ENCODE measurements at regions not wholly inside any gene's neighbourhood (a gene's known extent, or its start where the extent isn't known, plus 50 kb on each side); places are given as distances from the start of the nearest gene placed in this dataset.
"Not testable (repeated sequence)": the region's sequence is repeated elsewhere in the genome, so short reads cannot be mapped to it uniquely, and the experiment has no call there.

DNA sequence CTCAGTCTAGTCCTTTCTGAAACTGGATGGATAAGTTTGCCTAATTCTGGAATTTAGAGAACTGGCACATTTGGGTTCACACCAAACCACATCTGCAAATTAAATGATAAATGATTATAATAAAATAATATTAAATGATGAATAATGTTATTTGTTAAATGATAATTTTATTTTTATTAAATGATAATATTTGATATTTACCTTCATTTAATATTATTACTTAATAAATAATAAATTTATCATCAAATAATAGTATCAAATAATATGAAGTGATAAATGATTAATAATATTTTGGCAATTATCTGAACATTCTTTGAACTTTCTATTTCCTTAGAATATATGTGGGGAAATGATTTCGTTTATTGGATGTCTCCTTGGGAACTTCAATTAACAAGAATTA lies 1604.2 kb downstream of the STIM2 start:
- no peaks in the 10 kb centered on the region; the same call in 1 of the 2 replicates for H3K36me3 ChIP-seq (ENCODE audit: control insufficient read depth, insufficient read depth, low read length)
- no peaks in the 10 kb centered on the region for H3K4me1 ChIP-seq (ENCODE audit: control insufficient read depth, insufficient read depth, low read length)
- H3K27me3 ChIP-seq (ENCODE audit: control insufficient read depth, insufficient read depth, low read length) = no peaks in the 10 kb centered on the region
- no peak overlapping the region for H3K4me3 ChIP-seq (ENCODE audit: low read length)
- H3K27ac ChIP-seq (ENCODE audit: low read length) = no peak overlapping the region
- no CpG with 5 or more reads among the region's 1 CpG for WGBS (ENCODE audit: insufficient coverage, insufficient read length)
- no peak for DNase-seq (ENCODE audit: low read depth, low spot score)
- no peaks in the 10 kb centered on the region for H3K9me3 ChIP-seq (ENCODE audit: control insufficient read depth, insufficient read depth, low read length)

DNA sequence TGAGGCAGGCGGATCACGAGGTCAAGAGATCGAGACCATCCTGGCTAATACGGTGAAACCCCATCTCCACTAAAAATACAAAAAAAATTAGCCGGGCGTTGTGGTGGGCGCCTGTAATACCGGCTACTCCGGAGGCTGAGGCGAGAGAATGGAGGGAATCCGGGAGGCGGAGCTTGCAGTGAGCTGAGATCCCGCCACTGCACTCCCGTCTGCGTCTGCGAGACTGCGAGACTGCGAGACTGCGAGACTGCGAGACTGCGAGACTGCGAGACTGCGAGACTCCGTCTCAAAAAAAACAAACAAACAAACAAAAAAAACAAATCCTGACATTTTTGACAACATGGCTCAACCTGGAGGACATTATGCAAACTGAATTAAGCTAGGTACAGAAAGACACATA lies 1606.2 kb downstream of the STIM2 start:
- not testable (repeated sequence) for H3K9me3 ChIP-seq (ENCODE audit: control insufficient read depth, insufficient read depth, low read length); H3K4me1 ChIP-seq (ENCODE audit: control insufficient read depth, insufficient read depth, low read length); H3K27me3 ChIP-seq (ENCODE audit: control insufficient read depth, insufficient read depth, low read length); H3K4me3 ChIP-seq (ENCODE audit: low read length); DNase-seq (ENCODE audit: low read depth, low spot score); H3K36me3 ChIP-seq (ENCODE audit: control insufficient read depth, insufficient read depth, low read length); H3K27ac ChIP-seq (ENCODE audit: low read length)
- no CpG with 5 or more reads among the region's 24 CpGs for WGBS (ENCODE audit: insufficient coverage, insufficient read length)

DNA sequence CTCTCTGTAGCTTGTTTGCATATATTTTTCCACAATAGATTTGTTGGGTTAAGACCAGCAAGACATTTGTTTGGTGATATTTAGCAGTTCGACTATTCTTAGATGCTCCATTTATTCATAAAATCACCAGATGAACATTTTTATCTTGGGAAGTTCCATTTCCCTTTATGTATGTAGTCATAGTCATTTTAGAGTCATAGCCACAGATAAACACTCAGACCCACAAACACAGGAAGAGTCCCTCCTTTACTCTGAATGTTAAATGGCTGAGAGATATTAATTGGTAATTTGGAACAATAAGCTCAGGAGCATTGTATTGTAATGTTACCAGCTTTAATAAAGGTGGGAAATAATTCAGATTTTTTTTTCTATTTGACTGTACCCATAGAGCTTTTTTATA lies 1608.7 kb downstream of the STIM2 start:
- Histone ChIP-seq H3K27ac (ENCODE audit: low read length) (no peak overlapping the region), H3K36me3 (ENCODE audit: control insufficient read depth, insufficient read depth, low read length) (no peaks in the 10 kb centered on the region), H3K4me1 (ENCODE audit: control insufficient read depth, insufficient read depth, low read length) (no peaks in the 10 kb centered on the region), H3K4me3 (ENCODE audit: low read length) (no peak overlapping the region), H3K9me3 (ENCODE audit: control insufficient read depth, insufficient read depth, low read length) (no peaks in the 10 kb centered on the region), H3K27me3 (ENCODE audit: control insufficient read depth, insufficient read depth, low read length) (no peaks in the 10 kb centered on the region)
- WGBS (ENCODE audit: insufficient coverage, insufficient read length) = no CpG with 5 or more reads among the region's 1 CpG
- DNase-seq (ENCODE audit: low read depth, low spot score) = no peak

DNA sequence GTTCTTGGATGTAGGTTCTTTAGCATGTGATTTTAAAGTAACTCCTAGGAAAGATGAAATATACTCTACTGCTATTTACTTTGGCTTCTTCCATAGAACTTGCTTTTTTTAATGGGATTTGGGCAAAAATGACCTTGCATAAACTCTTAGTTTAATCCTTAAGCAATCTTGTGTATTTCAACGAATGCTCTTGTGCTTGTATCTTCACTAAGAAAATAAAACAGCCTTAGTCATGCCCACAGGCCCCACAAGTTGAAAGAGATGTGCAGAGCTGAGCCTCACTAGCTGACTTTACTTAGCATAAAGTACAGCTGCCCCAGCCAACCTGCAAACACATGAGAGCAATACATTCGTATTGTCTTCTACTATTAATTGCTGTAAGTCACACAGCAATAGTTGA lies 1609.2 kb downstream of the STIM2 start:
- Histone ChIP-seq H3K9me3 (ENCODE audit: control insufficient read depth, insufficient read depth, low read length) (no peaks in the 10 kb centered on the region), H3K27ac (ENCODE audit: low read length) (no peak overlapping the region), H3K4me3 (ENCODE audit: low read length) (no peak overlapping the region), H3K27me3 (ENCODE audit: control insufficient read depth, insufficient read depth, low read length) (no peaks in the 10 kb centered on the region), H3K36me3 (ENCODE audit: control insufficient read depth, insufficient read depth, low read length) (no peaks in the 10 kb centered on the region), H3K4me1 (ENCODE audit: control insufficient read depth, insufficient read depth, low read length) (no peaks in the 10 kb centered on the region)
- WGBS (ENCODE audit: insufficient coverage, insufficient read length) = no CpG with 5 or more reads among the region's 2 CpGs
- DNase-seq (ENCODE audit: low read depth, low spot score) = no peak

- DNase-seq (ENCODE audit: low read depth, low spot score) = no peak
- H3K4me1 ChIP-seq (ENCODE audit: control insufficient read depth, insufficient read depth, low read length) = peaks cover 5% of the 10 kb centered on the region; the same call in 1 of the 2 replicates
- no peak overlapping the region for H3K27ac ChIP-seq (ENCODE audit: low read length)
- no peaks in the 10 kb centered on the region for H3K9me3 ChIP-seq (ENCODE audit: control insufficient read depth, insufficient read depth, low read length)
- no peaks in the 10 kb centered on the region for H3K36me3 ChIP-seq (ENCODE audit: control insufficient read depth, insufficient read depth, low read length)
- H3K4me3 ChIP-seq (ENCODE audit: low read length) = no peak overlapping the region
- H3K27me3 ChIP-seq (ENCODE audit: control insufficient read depth, insufficient read depth, low read length) = no peaks in the 10 kb centered on the region
- WGBS (ENCODE audit: insufficient coverage, insufficient read length) = no CpG with 5 or more reads among the region's 1 CpG
These were observed 1614.7 kb downstream of the STIM2 start for GRCh38 chr4:28475381-28475780.

DNA sequence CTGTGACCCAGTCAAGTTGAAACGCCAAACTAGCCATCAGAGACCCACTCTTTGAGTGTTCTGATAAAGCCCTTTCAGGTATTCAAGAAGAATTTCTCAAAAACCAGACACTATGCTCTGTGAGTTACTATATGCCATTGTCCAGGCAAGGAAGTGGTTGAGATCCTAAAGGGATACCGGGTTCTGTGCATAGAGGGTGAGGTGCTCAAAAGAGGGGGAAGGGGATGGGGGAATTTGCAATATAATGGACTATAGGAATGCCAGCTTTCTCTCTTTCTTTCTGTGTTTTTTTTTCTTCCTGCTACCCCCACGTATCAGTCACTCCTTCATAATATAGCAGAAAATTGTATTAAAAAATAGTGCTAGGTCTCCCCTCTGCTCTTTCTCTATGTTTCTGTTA lies 1619.0 kb downstream of the STIM2 start:
- Histone ChIP-seq H3K27me3 (ENCODE audit: control insufficient read depth, insufficient read depth, low read length) (no peaks in the 10 kb centered on the region), H3K27ac (ENCODE audit: low read length) (no peak overlapping the region), H3K4me1 (ENCODE audit: control insufficient read depth, insufficient read depth, low read length) (peaks cover 5% of the 10 kb centered on the region; the same call in 1 of the 2 replicates), H3K9me3 (ENCODE audit: control insufficient read depth, insufficient read depth, low read length) (no peaks in the 10 kb centered on the region), H3K4me3 (ENCODE audit: low read length) (no peak overlapping the region), H3K36me3 (ENCODE audit: control insufficient read depth, insufficient read depth, low read length) (no peaks in the 10 kb centered on the region)
- WGBS (ENCODE audit: insufficient coverage, insufficient read length) = no CpG with 5 or more reads among the region's 3 CpGs
- DNase-seq (ENCODE audit: low read depth, low spot score) = no peak

GRCh38 chr4:28481565-28481964 lies 1620.9 kb downstream of the STIM2 start:
- no peak for DNase-seq (ENCODE audit: low read depth, low spot score)
- WGBS (ENCODE audit: insufficient coverage, insufficient read length) = no CpG with 5 or more reads among the region's 4 CpGs
- no peaks in the 10 kb centered on the region for H3K36me3 ChIP-seq (ENCODE audit: control insufficient read depth, insufficient read depth, low read length)
- no peaks in the 10 kb centered on the region for H3K9me3 ChIP-seq (ENCODE audit: control insufficient read depth, insufficient read depth, low read length)
- H3K4me1 ChIP-seq (ENCODE audit: control insufficient read depth, insufficient read depth, low read length) = peaks cover 5% of the 10 kb centered on the region; the same call in 1 of the 2 replicates
- H3K27ac ChIP-seq (ENCODE audit: low read length) = no peak overlapping the region
- H3K4me3 ChIP-seq (ENCODE audit: low read length) = no peak overlapping the region
- H3K27me3 ChIP-seq (ENCODE audit: control insufficient read depth, insufficient read depth, low read length) = no peaks in the 10 kb centered on the region

DNA sequence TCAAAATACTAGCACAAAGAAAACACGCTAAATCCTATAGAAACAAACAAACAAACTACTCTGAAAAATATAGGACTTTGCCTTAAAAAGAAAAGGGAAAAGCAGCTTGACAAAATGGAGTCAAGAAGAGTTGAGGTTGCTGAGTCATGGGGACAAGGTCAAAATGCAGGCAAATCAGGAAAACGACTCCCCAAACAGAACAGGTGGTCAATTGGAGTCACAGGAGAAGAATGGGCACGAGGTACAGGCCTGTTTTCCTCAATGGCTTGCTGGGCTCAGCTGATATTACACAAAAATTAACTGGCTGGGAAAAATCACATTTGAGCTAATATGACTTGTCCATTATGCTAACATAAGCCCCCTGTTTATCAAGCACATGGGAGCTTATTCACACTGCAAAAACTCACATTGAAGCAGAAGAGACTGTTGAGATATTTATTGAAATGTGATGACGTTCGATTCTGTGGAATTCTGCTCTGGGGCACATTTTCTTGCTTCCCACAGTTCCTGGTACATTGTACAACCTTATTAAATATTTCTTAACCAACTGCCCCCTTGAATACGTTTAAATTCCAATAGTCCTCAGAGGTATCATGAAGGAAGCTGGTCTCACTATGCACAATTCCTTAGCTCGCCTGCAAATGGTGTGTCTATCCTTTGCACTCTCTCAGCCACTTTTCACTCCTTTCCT lies 1622.1 kb downstream of the STIM2 start:
- no peaks in the 10 kb centered on the region for H3K9me3 ChIP-seq (ENCODE audit: control insufficient read depth, insufficient read depth, low read length)
- WGBS (ENCODE audit: insufficient coverage, insufficient read length) = no CpG with 5 or more reads among the region's 7 CpGs
- peaks cover 5% of the 10 kb centered on the region; the same call in 1 of the 2 replicates for H3K4me1 ChIP-seq (ENCODE audit: control insufficient read depth, insufficient read depth, low read length)
- H3K27ac ChIP-seq (ENCODE audit: low read length) = no peak overlapping the region
- no peaks in the 10 kb centered on the region for H3K36me3 ChIP-seq (ENCODE audit: control insufficient read depth, insufficient read depth, low read length)
- no peak overlapping the region for H3K4me3 ChIP-seq (ENCODE audit: low read length)
- no peaks in the 10 kb centered on the region for H3K27me3 ChIP-seq (ENCODE audit: control insufficient read depth, insufficient read depth, low read length)
- DNase-seq (ENCODE audit: low read depth, low spot score) = no peak

DNA sequence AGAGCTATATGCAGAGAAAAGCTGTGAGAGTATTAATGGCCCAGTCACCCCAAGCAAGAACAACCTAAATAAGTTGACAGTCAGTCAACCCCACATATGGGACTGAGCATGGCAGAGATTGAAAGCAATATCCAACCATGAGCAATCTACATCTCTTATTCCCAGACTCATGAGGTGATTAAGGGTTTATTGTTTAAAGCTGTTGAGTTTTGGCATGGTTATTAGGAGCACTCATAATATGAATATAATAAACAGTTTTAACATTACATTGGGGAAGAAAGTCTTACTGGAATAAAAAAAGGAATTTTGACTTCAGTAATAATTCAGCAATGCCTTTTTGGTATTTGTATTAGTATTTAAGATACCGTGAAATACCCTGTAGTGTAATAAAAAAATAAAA lies 1627.4 kb downstream of the STIM2 start:
- no peaks in the 10 kb centered on the region for H3K36me3 ChIP-seq (ENCODE audit: control insufficient read depth, insufficient read depth, low read length)
- H3K4me3 ChIP-seq (ENCODE audit: low read length) = no peak overlapping the region
- H3K4me1 ChIP-seq (ENCODE audit: control insufficient read depth, insufficient read depth, low read length) = no peaks in the 10 kb centered on the region; the same call in 1 of the 2 replicates
- no CpG with 5 or more reads among the region's 1 CpG for WGBS (ENCODE audit: insufficient coverage, insufficient read length)
- DNase-seq (ENCODE audit: low read depth, low spot score) = no peak
- no peaks in the 10 kb centered on the region for H3K27me3 ChIP-seq (ENCODE audit: control insufficient read depth, insufficient read depth, low read length)
- no peak overlapping the region for H3K27ac ChIP-seq (ENCODE audit: low read length)
- H3K9me3 ChIP-seq (ENCODE audit: control insufficient read depth, insufficient read depth, low read length) = no peaks in the 10 kb centered on the region

GRCh38 chr4:28490669-28491068 lies 1630.0 kb downstream of the STIM2 start:
- H3K4me1 ChIP-seq (ENCODE audit: control insufficient read depth, insufficient read depth, low read length) = no peaks in the 10 kb centered on the region; the same call in 1 of the 2 replicates
- H3K9me3 ChIP-seq (ENCODE audit: control insufficient read depth, insufficient read depth, low read length) = no peaks in the 10 kb centered on the region
- H3K4me3 ChIP-seq (ENCODE audit: low read length) = no peak overlapping the region
- H3K36me3 ChIP-seq (ENCODE audit: control insufficient read depth, insufficient read depth, low read length) = no peaks in the 10 kb centered on the region
- H3K27me3 ChIP-seq (ENCODE audit: control insufficient read depth, insufficient read depth, low read length) = no peaks in the 10 kb centered on the region
- DNase-seq (ENCODE audit: low read depth, low spot score) = no peak
- H3K27ac ChIP-seq (ENCODE audit: low read length) = no peak overlapping the region
- no CpG with 5 or more reads among the region's 3 CpGs for WGBS (ENCODE audit: insufficient coverage, insufficient read length)

- Histone ChIP-seq H3K27me3 (ENCODE audit: control insufficient read depth, insufficient read depth, low read length) (no peaks in the 10 kb centered on the region), H3K36me3 (ENCODE audit: control insufficient read depth, insufficient read depth, low read length) (no peaks in the 10 kb centered on the region), H3K27ac (ENCODE audit: low read length) (no peak overlapping the region), H3K9me3 (ENCODE audit: control insufficient read depth, insufficient read depth, low read length) (no peaks in the 10 kb centered on the region), H3K4me1 (ENCODE audit: control insufficient read depth, insufficient read depth, low read length) (no peaks in the 10 kb centered on the region), H3K4me3 (ENCODE audit: low read length) (no peak overlapping the region)
- no peak for DNase-seq (ENCODE audit: low read depth, low spot score)
- no CpG with 5 or more reads among the region's 4 CpGs for WGBS (ENCODE audit: insufficient coverage, insufficient read length)
These were observed 1644.4 kb downstream of the STIM2 start for GRCh38 chr4:28505064-28505463.
